ENCODE measurements at regions not wholly inside any gene's neighbourhood (a gene's known extent, or its start where the extent isn't known, plus 50 kb on each side); places are given as distances from the start of the nearest gene placed in this dataset.

- DNase-seq (ENCODE audit: low spot score), result no peak
- BruUV-seq (replicated peaks), result no TSS peak
- intact Hi-C loops (cut with micrococcal nuclease; ENCODE audit: unreplicated experiment), result no loop called here
- ChIA-PET CTCF (no interaction called here), POLR2A (ENCODE audit: low non-redundant PET) (interaction anchor here (0.6 to 0.7 kb wide), 2 partner anchors 121 to 124 kb away, joined by 3 read pairs; no protein-coding TSS in a partner anchor)
- Histone ChIP-seq H3K4me3 (ENCODE audit: low read depth, low read length, poor library complexity, severe bottlenecking) (no peak overlapping the region), H3K4me1 (ENCODE audit: insufficient read depth, low read length, poor library complexity, severe bottlenecking) (no peaks in the 10 kb centered on the region), H3K27ac (ENCODE audit: low read depth, low read length, poor library complexity, severe bottlenecking) (no peak overlapping the region), H3K36me3 (ENCODE audit: insufficient read depth, low read length, poor library complexity, severe bottlenecking) (no peaks in the 10 kb centered on the region), H3K27me3 (replicated peaks; ENCODE audit: insufficient read depth, low read depth, low read length, poor library complexity) (peaks cover 4% of the 10 kb centered on the region), H3K9me3 (ENCODE audit: low read depth, low read length, poor library complexity, severe bottlenecking) (no peaks in the 10 kb centered on the region)
- no peak for TF ChIP-seq CTCF (conservative IDR thresholded peaks at IDR 0.05; ENCODE audit: low read depth, low read length)
- no peak for TF ChIP-seq EZH2 (IDR thresholded peaks at IDR 0.05; ENCODE audit: borderline replicate concordance, low read depth, low read length, poor library complexity, severe bottlenecking)
Measured at GRCh38 chr21:38173276-38174035, 83.3 kb upstream of the KCNJ15 start.

- Histone ChIP-seq H3K27me3 (replicated peaks; ENCODE audit: insufficient read depth, low read depth, low read length, poor library complexity) (peaks cover 4% of the 10 kb centered on the region), H3K9me3 (ENCODE audit: low read depth, low read length, poor library complexity, severe bottlenecking) (no peaks in the 10 kb centered on the region), H3K4me3 (ENCODE audit: low read depth, low read length, poor library complexity, severe bottlenecking) (no peak overlapping the region), H3K4me1 (ENCODE audit: insufficient read depth, low read length, poor library complexity, severe bottlenecking) (no peaks in the 10 kb centered on the region), H3K27ac (ENCODE audit: low read depth, low read length, poor library complexity, severe bottlenecking) (no peak overlapping the region), H3K36me3 (ENCODE audit: insufficient read depth, low read length, poor library complexity, severe bottlenecking) (no peaks in the 10 kb centered on the region)
- DNase-seq (ENCODE audit: low spot score), result no peak
- intact Hi-C loops (cut with micrococcal nuclease; ENCODE audit: unreplicated experiment), result no loop called here
- CTCF ChIA-PET, result no interaction called here
- no peak for TF ChIP-seq EZH2 (IDR thresholded peaks at IDR 0.05; ENCODE audit: borderline replicate concordance, low read depth, low read length, poor library complexity, severe bottlenecking)
- no peak for TF ChIP-seq CTCF (conservative IDR thresholded peaks at IDR 0.05; ENCODE audit: low read depth, low read length)
- POLR2A ChIA-PET (ENCODE audit: low non-redundant PET), result interaction anchor here (0.5 kb wide), 1 partner anchor 199 kb away, joined by 3 read pairs; no protein-coding TSS in a partner anchor
- no TSS peak for BruUV-seq (replicated peaks)
Measured at GRCh38 chr21:38175306-38175705, 81.5 kb upstream of the KCNJ15 start.

- TF ChIP-seq CTCF (conservative IDR thresholded peaks at IDR 0.05; ENCODE audit: low read depth, low read length), result no peak
- TF ChIP-seq EZH2 (IDR thresholded peaks at IDR 0.05; ENCODE audit: borderline replicate concordance, low read depth, low read length, poor library complexity, severe bottlenecking), result no peak
- BruUV-seq (replicated peaks), result no TSS peak
Measured at GRCh38 chr21:38177919-38178652, 78.7 kb upstream of the KCNJ15 start.

More at GRCh38 chr21:38177919-38178652, 78.7 kb upstream of the KCNJ15 start:
- Histone ChIP-seq H3K9me3 (ENCODE audit: low read depth, low read length, poor library complexity, severe bottlenecking) (no peaks in the 10 kb centered on the region), H3K36me3 (ENCODE audit: insufficient read depth, low read length, poor library complexity, severe bottlenecking) (no peaks in the 10 kb centered on the region), H3K4me3 (ENCODE audit: low read depth, low read length, poor library complexity, severe bottlenecking) (no peak overlapping the region), H3K4me1 (ENCODE audit: insufficient read depth, low read length, poor library complexity, severe bottlenecking) (no peaks in the 10 kb centered on the region), H3K27me3 (replicated peaks; ENCODE audit: insufficient read depth, low read depth, low read length, poor library complexity) (peaks cover 9% of the 10 kb centered on the region), H3K27ac (ENCODE audit: low read depth, low read length, poor library complexity, severe bottlenecking) (no peak overlapping the region)
- no peak for DNase-seq (ENCODE audit: low spot score)
- CTCF ChIA-PET, result no interaction called here
- POLR2A ChIA-PET (ENCODE audit: low non-redundant PET), result no interaction called here
- intact Hi-C loops (cut with micrococcal nuclease; ENCODE audit: unreplicated experiment), result no loop called here

All from A673 (cell line).